B cell (primary cell): ENCODE measurements at regions not wholly inside any gene's neighbourhood (a gene's known extent, or its start where the extent isn't known, plus 50 kb on each side); places are given as distances from the start of the nearest gene placed in this dataset.

Source experiments
- ATAC-seq: fragments of 200-7000 bp; cut with Tn5 transposase; one replicate; pipeline ENCODE4 v1.10.0; 2021; ENCODE audit warnings: low read depth, mild to moderate bottlenecking, moderate number of reproducible peaks, moderate library complexity
- CTCF ChIA-PET: fragments of 350-600 bp; sonication (Branson Sonifier 250); formaldehyde crosslinking; loops from one replicate; lab custom pipeline; 2021; ENCODE audit warnings: antibody characterized with exemption, inconsistent platforms; lab: Charles Lee
- POLR2A ChIA-PET: fragments of 350-600 bp; sonication (Branson Sonifier 250); formaldehyde crosslinking; loops from one replicate; lab custom pipeline; 2021; ENCODE audit warnings: antibody characterized with exemption; lab: Charles Lee
- DNase-seq: peaks from one replicate; pipeline ENCODE4 v3.0.0; 2013
- H2AFZ ChIP-seq: 2 replicates; pipeline ENCODE4 v1.6.1; 2012; ENCODE audit warnings: mild to moderate bottlenecking, low read depth, low read length; ENCODE audit not compliant: insufficient read depth, poor library complexity, severe bottlenecking
- H3K27ac ChIP-seq, 2 donors: 1 replicate in 1 of 2; 2 replicates in 1 of 2; pipeline ENCODE4 v1.5.1; 2012 to 2013; ENCODE audit warnings: low read length in 2 of 2, mild to moderate bottlenecking in 2 of 2, moderate library complexity in 1 of 2
- H3K27me3 ChIP-seq, 4 experiments: fragments of 200-600 bp in 1 of 4; sonication (generic) in 1 of 4; replicated peaks in 1 of 4; 1 replicate in 2 of 4; 2 replicates in 2 of 4; pipeline versions ENCODE4 v1.6.1 to v1.7.0; 2013 to 2016; ENCODE audit warnings: low read length in 3 of 4, mild to moderate bottlenecking in 2 of 4, mixed read lengths in 1 of 4, moderate library complexity in 1 of 4; ENCODE audit not compliant: insufficient read depth in 4 of 4, control insufficient read depth in 3 of 4; ENCODE audit errors: control extremely low read depth in 1 of 4
- H3K36me3 ChIP-seq, 2 experiments: replicated peaks in 1 of 2; 1 replicate in 1 of 2; 2 replicates in 1 of 2; pipeline versions ENCODE4 v1.6.1 to v1.7.1; 2013; ENCODE audit warnings: low read length in 1 of 2; ENCODE audit not compliant: insufficient read depth in 2 of 2, control insufficient read depth in 1 of 2; ENCODE audit errors: control extremely low read depth in 1 of 2, extremely low read depth in 1 of 2
- H3K4me1 ChIP-seq, 2 donors: fragments of 200-600 bp in 1 of 2; sonication (generic) in 1 of 2; 1 replicate in 1 of 2; 2 replicates in 1 of 2; pipeline versions ENCODE4 v1.5.1 to v1.6.1; 2013 to 2017; ENCODE audit warnings: low read length in 2 of 2; ENCODE audit not compliant: control insufficient read depth in 2 of 2, insufficient read depth in 2 of 2
- H3K4me2 ChIP-seq: replicated peaks from 2 replicates; pipeline ENCODE3; 2012; ENCODE audit warnings: mild to moderate bottlenecking, low read depth, low read length; ENCODE audit not compliant: poor library complexity, severe bottlenecking
- H3K4me3 ChIP-seq, 5 experiments: fragments of 200-600 bp in 1 of 5; sonication (generic) in 1 of 5; 1 replicate in 3 of 5; 2 replicates in 2 of 5; pipeline versions ENCODE4 v1.5.1 to v1.7.0; 2011 to 2016; ENCODE audit warnings: low read length in 4 of 5, mild to moderate bottlenecking in 4 of 5, low read depth in 2 of 5, control low read depth in 1 of 5, moderate library complexity in 1 of 5; ENCODE audit not compliant: insufficient read depth in 1 of 5; ENCODE audit errors: control extremely low read depth in 1 of 5, extremely low read depth in 1 of 5
- H3K79me2 ChIP-seq: fragments of 200-600 bp; sonication (generic); one replicate; pipeline ENCODE4 v1.6.0; 2016; ENCODE audit warnings: low read length; ENCODE audit not compliant: control insufficient read depth, insufficient read depth
- H3K9ac ChIP-seq: fragments of 200-600 bp; sonication (generic); 2 replicates; pipeline ENCODE4 v1.6.1; 2017; ENCODE audit warnings: mild to moderate bottlenecking, low read length, moderate library complexity
- H3K9me3 ChIP-seq, 3 donors: one replicate each; pipeline versions ENCODE4 v1.6.1 to v1.7.1; 2013; ENCODE audit warnings: low read length in 2 of 3; ENCODE audit not compliant: control insufficient read depth in 2 of 3, insufficient read depth in 1 of 3; ENCODE audit errors: control extremely low read depth in 1 of 3
- H4K20me1 ChIP-seq: 2 replicates; pipeline ENCODE4 v1.6.0; 2012; ENCODE audit warnings: mild to moderate bottlenecking, low read length; ENCODE audit not compliant: insufficient read depth, control insufficient read depth, poor library complexity, severe bottlenecking
- H3K27ac Mint-ChIP-seq: one replicate; pipeline ENCODE4 v1.8.0; 2021; ENCODE audit warnings: mixed read lengths
- H3K27me3 Mint-ChIP-seq: one replicate; pipeline ENCODE4 v1.8.0; 2021; ENCODE audit warnings: mixed read lengths
- H3K4me1 Mint-ChIP-seq: one replicate; pipeline ENCODE4 v1.8.0; 2021; ENCODE audit warnings: mixed read lengths
- H3K4me3 Mint-ChIP-seq: one replicate; pipeline ENCODE4 v1.8.0; 2021; ENCODE audit warnings: mixed read lengths
- H3K9me3 Mint-ChIP-seq: one replicate; pipeline ENCODE4 v1.8.0; 2022; ENCODE audit warnings: mixed read lengths; ENCODE audit not compliant: insufficient read depth
- CTCF ChIP-seq: fragments of 200-600 bp; IDR thresholded peaks from one replicate; pipeline ENCODE4 v1.8.0; 2022; ENCODE audit warnings: antibody characterized with exemption, mild to moderate bottlenecking
- EZH2 ChIP-seq: IDR thresholded peaks from 2 replicates; pipeline ENCODE4 v1.6.1; 2012; ENCODE audit warnings: borderline replicate concordance, low read depth, mild to moderate bottlenecking, moderate library complexity, low read length; ENCODE audit not compliant: insufficient read depth, poor library complexity, severe bottlenecking
- WGBS: methylation state at CpG from one replicate; pipeline ENCODE4 v1.1.5; 2013; ENCODE audit warnings: missing lambda C conversion rate; ENCODE audit not compliant: insufficient coverage; 5-methylcytosine and 5-hydroxymethylcytosine counted together
- intact Hi-C: fragments of 100-400 bp; cut with micrococcal nuclease; formaldehyde crosslinking; loops from one replicate; pipeline ENCODE4 v1.10.0; 2022

GRCh38 chr3:88267847-88268246, 118.1 kb downstream of the C3orf38 start:
- Histone ChIP-seq H3K4me1 (no peaks in the 10 kb centered on the region), H4K20me1 (no peaks in the 10 kb centered on the region), H2AFZ (no peak overlapping the region), H3K4me2 (no peak overlapping the region), H3K9ac (no peak overlapping the region), H3K79me2 (no peaks in the 10 kb centered on the region), H3K36me3 (no peaks in the 10 kb centered on the region), H3K4me3 (no peak overlapping the region), H3K27ac (no peak overlapping the region), H3K9me3 (no peaks in the 10 kb centered on the region), H3K27me3 (no peaks in the 10 kb centered on the region)
- H3K27me3 Mint-ChIP-seq, result no peaks in the 10 kb centered on the region
- no peaks in the 10 kb centered on the region for H3K9me3 Mint-ChIP-seq
- TF ChIP-seq CTCF, result no peak
- no peak for TF ChIP-seq EZH2
- DNase-seq, result no peak
- no peak overlapping the region for H3K4me3 Mint-ChIP-seq
- 42% methylated on average over 3 of the region's 3 CpGs for WGBS
- ATAC-seq, result no peak
- CTCF ChIA-PET, result no interaction called here
- intact Hi-C loops, result no loop called here
- H3K27ac Mint-ChIP-seq, result no peak overlapping the region
- POLR2A ChIA-PET, result interaction anchor here (0.6 kb wide), 1 partner anchor 190 kb away, joined by 9 read pairs; no protein-coding TSS in a partner anchor
- H3K4me1 Mint-ChIP-seq, result no peaks in the 10 kb centered on the region

- no peak overlapping the region for H2AFZ ChIP-seq
- Mint-ChIP-seq H3K27ac (no peak overlapping the region), H3K27me3 (no peaks in the 10 kb centered on the region), H3K4me3 (no peak overlapping the region), H3K9me3 (no peaks in the 10 kb centered on the region), H3K4me1 (no peaks in the 10 kb centered on the region)
- no peaks in the 10 kb centered on the region for H3K79me2 ChIP-seq
- no peaks in the 10 kb centered on the region for H3K36me3 ChIP-seq
- H3K27ac ChIP-seq, result no peak overlapping the region
- H3K9me3 ChIP-seq, result peaks cover 0 to 1% (median 0%) of the 10 kb centered on the region in 3 donors
- no peak for TF ChIP-seq EZH2
- TF ChIP-seq CTCF, result no peak
- ChIA-PET CTCF (no interaction called here), POLR2A (no interaction called here)
- 100% methylated on average over 1 of the region's 3 CpGs for WGBS
- no peak overlapping the region for H3K4me2 ChIP-seq
- H4K20me1 ChIP-seq, result no peaks in the 10 kb centered on the region
- H3K27me3 ChIP-seq, result no peaks in the 10 kb centered on the region
- H3K4me3 ChIP-seq, result no peak overlapping the region
- no peak for DNase-seq
- no peaks in the 10 kb centered on the region for H3K4me1 ChIP-seq
- no peak overlapping the region for H3K9ac ChIP-seq
- no peak for ATAC-seq
- intact Hi-C loops, result no loop called here
Observed at GRCh38 chr3:88280326-88280725, 130.6 kb downstream of the C3orf38 start.
